ENCODE measurements at regions not wholly inside any gene's neighbourhood (a gene's known extent, or its start where the extent isn't known, plus 50 kb on each side); places are given as distances from the start of the nearest gene placed in this dataset.
A peak's percentile ranks its signal among the peaks of the same experiment; 100 is the strongest.

DNA sequence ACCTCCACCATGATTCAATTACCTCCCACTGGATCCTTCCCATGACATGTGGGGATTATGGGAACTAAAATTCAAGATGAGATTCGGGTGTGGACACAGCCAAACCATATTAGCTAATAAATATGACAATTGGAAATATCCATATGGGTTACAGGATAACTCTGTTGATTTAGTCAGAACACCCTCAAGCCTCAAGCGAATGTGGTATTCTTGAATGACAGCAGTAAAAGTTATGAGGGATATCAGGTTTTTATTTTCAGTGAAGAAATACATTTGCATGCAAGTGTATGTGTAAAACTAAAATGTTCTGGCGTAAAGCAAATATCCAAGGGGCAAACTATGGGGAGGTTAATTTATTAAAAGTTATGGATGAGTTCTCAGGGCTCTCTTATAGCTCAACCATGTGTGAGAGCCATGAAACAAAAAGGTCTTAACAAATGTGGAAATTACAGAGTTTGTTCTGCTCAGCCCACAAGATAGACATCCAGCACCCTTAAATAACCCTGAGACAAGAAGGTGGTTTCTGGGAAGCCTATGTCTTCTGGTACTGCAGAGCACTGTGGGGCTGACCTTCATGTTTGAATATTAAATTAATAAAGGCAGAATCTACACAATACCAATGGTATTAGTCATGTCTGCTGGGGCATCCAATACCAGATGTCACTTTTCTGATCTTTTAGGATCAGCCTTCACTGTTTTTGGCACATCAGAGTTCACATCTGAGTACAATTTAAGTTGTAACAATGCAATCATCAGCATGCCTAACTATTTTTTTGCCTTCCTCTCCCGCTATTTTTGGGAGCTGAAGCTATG, 370.5 kb upstream of the RSPO3 start:
- no peak for DNase-seq (ENCODE audit: low spot score)

GRCh38 chr6:126753606-126754005, 364.9 kb upstream of the RSPO3 start:
- no peak for DNase-seq (ENCODE audit: low spot score)

DNA sequence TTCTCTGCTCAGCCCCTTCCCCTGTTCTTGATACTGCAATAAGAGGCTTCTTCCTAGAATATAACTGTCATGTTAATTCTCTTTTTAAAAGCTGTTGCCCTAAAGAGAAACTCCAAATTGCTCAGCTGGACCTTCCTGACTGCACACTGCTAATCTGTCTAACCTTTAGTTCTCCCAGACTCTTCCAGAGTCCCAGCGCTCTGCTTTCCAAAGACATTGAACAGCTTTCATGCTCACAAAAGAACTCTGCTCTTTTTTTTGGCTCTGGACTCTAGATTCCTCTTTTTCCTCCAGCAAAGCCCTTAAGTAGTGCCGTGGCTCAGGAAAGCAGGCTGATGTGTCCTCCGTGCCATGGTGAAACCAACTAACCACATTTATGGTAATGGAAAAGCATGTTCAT, 356.6 kb upstream of the RSPO3 start:
- DNase-seq (ENCODE audit: low spot score), result no peak

GRCh38 chr6:126764104-126764503, 354.4 kb upstream of the RSPO3 start:
- no peak for DNase-seq (ENCODE audit: low spot score)

- no peak for DNase-seq (ENCODE audit: low spot score)
Observed at GRCh38 chr6:126764671-126765070, 353.8 kb upstream of the RSPO3 start.

- DNase-seq (ENCODE audit: low spot score), result no peak
Observed at GRCh38 chr6:126766820-126767219, 351.7 kb upstream of the RSPO3 start.

- DNase-seq (ENCODE audit: low spot score), result no peak
Observed at GRCh38 chr6:126767711-126768110, 350.8 kb upstream of the RSPO3 start.

GRCh38 chr6:126770176-126770575, 348.3 kb upstream of the RSPO3 start:
- DNase-seq (ENCODE audit: low spot score), result no peak

DNA sequence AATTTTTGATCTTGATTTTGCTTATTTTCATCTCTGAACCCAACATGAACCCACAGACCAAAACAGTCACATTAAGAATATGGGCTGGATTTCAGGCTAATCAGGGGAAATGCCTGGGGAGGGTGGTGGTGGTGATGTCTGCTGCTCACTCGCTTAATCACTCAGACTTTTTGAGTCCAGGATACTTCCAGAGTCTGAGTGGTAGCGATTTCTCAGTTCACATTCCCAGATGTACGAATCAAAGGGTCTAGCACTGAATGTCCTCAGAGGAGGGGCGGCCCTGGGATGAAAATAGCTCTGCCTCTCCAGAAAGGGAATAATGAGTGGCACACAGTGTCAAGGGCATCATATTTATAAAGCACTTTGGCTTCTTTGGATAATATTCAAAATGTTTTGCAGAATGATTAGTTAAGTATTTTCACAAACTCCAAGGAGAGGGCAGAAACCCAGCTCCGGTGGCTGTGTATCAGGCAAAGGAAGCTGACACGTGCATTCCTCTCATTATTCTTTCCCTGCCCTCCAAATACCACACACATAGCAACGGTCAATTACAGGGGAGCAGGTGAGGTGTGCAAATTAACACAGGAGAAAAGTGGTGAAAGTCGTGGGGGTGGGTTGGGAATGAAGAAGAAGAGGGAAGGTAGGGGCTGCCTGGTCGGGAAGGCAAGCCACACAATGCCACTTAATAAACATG, 345.2 kb upstream of the RSPO3 start:
- no peak for DNase-seq (ENCODE audit: low spot score)

- no peak for DNase-seq (ENCODE audit: low spot score)
Observed at GRCh38 chr6:126779331-126779730, 339.1 kb upstream of the RSPO3 start.

DNA sequence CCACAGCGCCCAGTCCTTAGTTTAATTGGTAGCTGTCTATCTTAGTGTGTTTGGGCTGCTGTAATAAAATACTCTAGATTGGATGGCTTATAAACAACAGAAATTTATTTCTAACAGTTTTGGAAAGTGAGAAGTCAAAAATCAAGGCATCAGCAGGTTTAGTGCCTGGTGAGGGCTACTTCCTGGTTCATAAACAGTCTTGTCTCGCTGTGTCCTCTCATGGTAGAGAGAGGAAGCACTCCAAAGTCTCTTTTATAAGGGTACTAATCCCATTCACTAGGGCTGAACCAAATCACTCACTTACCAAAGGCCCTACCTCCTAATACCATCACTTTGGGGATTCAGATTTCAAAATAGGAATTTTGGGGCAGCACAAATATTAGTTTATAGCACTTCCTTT, 336.9 kb upstream of the RSPO3 start:
- no peak for DNase-seq (ENCODE audit: low spot score)

DNA sequence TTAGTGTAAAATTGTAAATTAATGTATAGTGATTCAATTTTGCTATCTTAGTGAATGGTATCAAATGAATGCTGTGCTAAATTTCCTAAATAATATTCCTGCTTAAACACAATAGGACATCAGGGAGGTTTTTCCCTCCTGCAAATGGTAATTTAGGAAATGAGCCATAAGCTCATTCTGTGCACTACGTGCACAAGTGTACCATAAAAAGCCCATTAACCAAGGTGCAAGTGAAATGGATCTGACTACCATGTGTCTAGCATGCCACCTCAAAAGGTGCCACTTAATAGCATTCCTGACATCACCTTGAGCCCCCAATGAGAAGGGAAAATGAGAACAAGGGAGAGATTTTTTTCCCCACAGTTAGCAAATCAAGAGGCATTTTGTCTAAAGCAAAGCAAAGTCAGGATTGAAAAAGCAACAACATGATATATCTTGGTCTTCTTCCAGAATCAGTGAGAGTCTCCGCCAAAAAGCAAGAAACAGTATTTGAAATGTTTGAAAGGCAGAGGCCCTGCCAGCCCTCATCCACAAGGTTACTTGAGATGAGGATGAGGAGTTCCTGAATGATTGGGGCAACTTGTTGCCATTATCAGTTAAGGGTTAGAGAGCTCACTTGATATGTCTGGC, 334.2 kb upstream of the RSPO3 start:
- no peak for DNase-seq (ENCODE audit: low spot score)

- no peak for DNase-seq (ENCODE audit: low spot score)
Observed at GRCh38 chr6:126786262-126786661, 332.2 kb upstream of the RSPO3 start.

DNA sequence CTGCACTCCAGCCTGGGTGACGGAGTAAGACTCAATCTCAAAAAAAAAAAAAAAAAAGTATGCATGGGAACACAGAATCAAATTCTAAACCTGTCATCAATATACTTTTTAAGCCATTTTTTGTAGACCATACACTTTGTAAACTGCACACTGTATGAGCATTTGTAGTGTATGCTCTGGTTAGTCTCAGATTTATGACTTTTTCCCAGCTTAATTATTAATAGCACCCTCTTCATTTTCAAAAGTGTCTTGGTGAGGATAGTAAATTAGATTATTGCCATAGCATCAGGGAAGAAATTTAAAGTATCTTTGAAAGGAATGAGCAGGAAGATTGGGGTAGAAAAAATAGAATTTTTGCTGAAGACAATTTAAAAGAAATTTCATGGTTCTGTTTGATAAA, 330.8 kb upstream of the RSPO3 start:
- DNase-seq (ENCODE audit: low spot score), result no peak

DNA sequence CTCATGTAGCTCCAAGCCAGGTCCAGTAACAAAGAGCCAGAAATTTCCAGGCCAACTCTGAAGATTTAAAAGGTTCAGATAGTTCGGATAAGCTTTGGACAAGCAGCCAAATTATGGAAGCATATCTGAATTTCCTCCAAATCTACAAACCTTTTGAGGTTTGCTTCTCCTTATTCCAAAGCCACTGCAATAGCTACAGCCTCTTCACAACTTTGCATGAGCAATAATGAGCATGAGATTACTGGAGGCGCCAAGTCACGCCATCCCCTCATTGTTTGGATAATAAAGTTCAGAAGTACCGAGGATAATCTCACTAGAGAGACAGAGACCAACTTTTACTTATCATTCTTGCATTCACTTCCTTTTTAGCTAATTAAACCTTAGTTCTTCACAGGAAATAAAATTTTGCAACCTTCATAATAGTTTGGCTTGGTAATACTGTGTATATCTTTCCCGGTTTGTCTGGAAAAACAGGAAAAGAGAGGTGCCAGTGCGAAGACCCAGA, 329.6 kb upstream of the RSPO3 start:
- DNase-seq (ENCODE audit: low spot score), result no peak

- DNase-seq (ENCODE audit: low spot score), result no peak
Observed at GRCh38 chr6:126792340-126793085, 326.0 kb upstream of the RSPO3 start.

- DNase-seq (ENCODE audit: low spot score), result no peak
Observed at GRCh38 chr6:126795161-126795560, 323.3 kb upstream of the RSPO3 start.

GRCh38 chr6:126797981-126798380, 320.5 kb upstream of the RSPO3 start:
- no peak for DNase-seq (ENCODE audit: low spot score)

DNA sequence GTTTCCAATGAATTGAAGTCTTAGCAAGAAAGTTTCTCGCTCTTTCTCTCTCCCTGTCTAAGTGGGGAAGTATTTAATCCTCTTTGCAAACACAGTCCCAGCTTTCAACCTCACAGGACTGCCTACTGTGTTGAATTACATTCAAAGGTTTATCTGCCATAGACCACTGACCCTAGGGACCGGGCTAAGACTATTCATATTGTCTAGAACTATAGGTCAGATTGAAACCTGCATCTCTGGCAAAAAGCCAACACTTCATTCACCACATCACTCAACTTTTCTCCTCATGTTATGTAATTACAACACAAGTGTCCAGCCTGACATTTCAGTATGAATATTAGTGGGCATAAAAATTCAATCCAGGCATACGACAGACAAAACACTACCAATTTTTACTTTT, 314.7 kb upstream of the RSPO3 start:
- DNase-seq (ENCODE audit: low spot score), result no peak

- peak; percentile 38 for DNase-seq (ENCODE audit: low spot score)
Observed at GRCh38 chr6:126804332-126805064, 314.0 kb upstream of the RSPO3 start.

- no peak for DNase-seq (ENCODE audit: low spot score)
Observed at GRCh38 chr6:126805861-126806260, 312.6 kb upstream of the RSPO3 start.

- no peak for DNase-seq (ENCODE audit: low spot score)
Observed at GRCh38 chr6:126807876-126808275, 310.6 kb upstream of the RSPO3 start.
